ENCODE measurements at regions not wholly inside any gene's neighbourhood (a gene's known extent, or its start where the extent isn't known, plus 50 kb on each side); places are given as distances from the start of the nearest gene placed in this dataset.

DNA sequence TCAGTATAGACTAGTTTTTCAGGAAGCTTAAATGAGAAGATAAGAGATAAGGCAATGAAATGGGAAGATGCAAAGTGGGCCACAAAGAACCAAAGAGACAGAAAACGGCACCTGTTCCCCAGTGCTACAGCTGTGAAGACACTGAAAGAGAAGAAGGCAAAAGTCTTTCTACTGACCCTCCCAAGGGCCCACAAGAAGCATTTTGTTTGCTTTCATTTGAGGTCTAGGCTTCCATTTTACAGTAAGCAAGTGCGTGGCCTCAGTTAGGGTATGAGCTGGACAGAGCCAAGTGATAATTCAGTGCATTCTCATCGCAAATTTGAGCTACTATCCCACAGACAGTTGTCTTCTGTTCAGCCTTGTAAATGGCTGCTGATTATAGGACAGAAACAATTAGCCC, 53.4 kb upstream of the STK17B start:
- FAIRE-seq, result no peak

DNA sequence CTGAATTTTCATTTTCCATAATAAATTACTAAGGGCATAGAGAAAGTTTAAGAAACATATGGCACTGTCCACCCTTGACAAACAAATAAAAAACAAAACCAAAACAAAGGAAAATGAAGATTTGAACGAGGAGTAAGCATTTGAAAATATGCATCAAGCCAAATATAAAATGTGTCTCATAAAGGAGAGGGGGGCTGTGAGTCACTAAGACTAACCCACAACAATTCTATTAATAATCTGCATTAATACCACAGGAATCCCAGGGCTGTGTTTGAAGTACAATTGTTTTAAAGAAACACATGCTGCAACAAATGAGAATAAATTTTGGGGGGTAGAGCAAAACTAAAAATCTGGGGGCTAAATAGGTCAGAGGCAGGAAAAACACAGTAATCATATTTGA, 53.8 kb upstream of the STK17B start:
- no peak for TF ChIP-seq POLR2A (IDR thresholded peaks at IDR 0.05; ENCODE audit: low read depth, low read length)
- DNase-seq (ENCODE audit: insufficient read length, low spot score) (no peak), FAIRE-seq (no peak)

More for the DNA sequence above, 53.4 kb upstream of the STK17B start:
- TF ChIP-seq POLR2A (IDR thresholded peaks at IDR 0.05; ENCODE audit: low read depth, low read length), result no peak
- no peak for DNase-seq (ENCODE audit: insufficient read length, low spot score)

DNA sequence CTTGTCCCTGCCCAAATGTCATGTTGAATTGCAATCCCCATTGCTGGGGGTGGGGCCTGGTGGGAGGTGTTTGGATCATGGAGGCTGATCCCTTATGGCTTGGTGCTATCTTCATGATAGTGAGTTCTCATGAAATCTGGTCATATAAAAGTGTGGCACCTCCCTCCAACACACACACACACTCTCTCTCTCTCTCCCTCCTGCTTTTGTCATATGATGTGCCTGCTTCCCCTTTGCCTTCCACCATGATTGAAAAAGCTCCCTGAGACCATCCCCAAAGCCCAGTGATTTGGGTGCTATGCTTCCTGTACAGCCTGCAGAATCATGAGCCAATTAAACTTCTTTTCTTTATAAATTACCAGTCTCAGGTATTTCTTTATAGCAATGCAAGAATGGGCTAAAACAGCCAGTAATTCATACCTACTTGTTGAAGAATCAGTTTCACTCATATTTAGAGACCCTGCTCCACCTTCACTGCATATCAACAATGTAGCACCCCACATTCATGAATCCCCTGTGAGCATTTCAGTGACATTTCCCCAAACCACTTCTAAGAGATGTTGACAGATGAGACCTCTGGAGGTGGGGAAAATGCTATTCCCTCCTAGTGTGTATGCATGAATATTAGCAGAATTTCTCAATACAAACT, 54.8 kb upstream of the STK17B start:
- no peak for TF ChIP-seq POLR2A (IDR thresholded peaks at IDR 0.05; ENCODE audit: low read depth, low read length)
- no peak for FAIRE-seq
- no peak for DNase-seq (ENCODE audit: insufficient read length, low spot score)

DNA sequence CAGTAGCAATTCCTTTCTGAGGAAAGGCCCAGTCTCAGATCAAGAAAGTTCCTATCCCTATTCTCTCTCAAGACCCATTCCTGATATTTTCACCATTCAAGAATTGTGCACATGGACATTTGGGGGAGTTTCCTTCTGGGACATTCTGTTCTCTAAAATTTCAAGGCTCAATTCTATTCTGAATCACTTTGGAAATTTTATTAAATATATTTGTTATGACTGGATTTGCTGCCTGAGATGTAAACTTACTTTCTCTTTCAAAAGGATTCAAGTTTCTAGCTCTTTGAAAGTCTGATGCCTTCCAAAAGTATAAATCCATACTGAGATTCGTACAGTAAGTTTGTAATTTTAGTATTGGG, 55.3 kb upstream of the STK17B start:
- DNase-seq (ENCODE audit: insufficient read length, low spot score) (no peak), FAIRE-seq (no peak)
- no peak for TF ChIP-seq POLR2A (IDR thresholded peaks at IDR 0.05; ENCODE audit: low read depth, low read length)

DNA sequence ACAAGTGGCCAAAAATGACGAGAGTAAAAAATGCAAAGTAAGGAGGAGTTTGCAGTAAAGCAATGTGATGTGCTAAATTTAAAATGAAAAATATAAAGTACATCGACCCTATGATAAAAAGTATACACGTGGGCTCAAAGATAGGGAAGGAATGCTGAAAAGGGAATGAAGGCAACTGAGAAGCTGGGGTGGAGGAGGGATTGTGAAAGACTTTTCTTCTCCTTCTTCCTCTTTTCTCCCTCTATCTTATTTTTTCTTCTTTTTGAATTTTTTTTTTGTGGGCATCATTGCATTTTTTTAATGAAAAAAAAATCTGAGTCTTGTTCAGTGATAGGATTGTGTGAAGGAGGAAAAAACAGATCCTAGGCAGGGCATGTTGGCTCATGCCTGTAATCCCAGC, 57.6 kb upstream of the STK17B start:
- no peak for TF ChIP-seq POLR2A (IDR thresholded peaks at IDR 0.05; ENCODE audit: low read depth, low read length)
- DNase-seq (ENCODE audit: insufficient read length, low spot score) (no peak), FAIRE-seq (no peak)

DNA sequence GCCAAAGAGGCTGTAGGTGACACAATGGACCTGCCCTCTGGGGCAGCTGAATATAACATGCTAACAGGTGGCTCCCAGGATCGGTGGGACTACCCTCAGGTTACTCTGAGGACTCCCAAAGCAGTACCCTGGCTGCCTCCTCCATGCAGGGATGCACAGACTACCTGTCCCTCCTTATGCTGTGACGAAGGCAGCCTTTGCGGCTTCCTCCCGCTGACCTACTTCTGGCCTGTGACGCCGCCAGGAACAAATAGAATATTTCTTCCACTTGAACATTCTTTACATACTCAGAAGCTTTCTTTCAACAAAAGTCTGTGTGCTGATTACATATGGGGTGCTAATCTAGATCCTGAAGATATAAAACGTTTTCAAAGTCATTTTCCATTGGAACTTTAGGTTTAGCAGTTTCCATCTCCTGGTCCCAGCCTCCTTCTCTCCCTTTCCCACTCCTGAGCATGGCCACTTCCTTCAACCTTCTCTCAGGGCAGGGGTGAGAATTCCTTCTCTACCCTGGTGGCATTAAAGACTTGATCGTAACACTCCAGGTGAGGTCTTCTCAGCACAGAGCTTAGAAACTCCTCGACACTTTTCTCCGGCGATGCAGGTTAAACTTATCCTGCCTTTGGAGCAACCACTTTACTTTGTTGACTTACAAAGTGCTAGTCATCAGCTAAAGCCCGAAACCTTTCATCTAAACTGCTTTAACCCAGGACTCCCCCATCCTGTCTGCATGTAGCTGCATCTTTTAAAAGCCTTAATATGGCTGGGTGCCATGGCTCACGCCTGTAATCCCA, 58.9 kb upstream of the STK17B start:
- FAIRE-seq, result no peak
- TF ChIP-seq POLR2A (IDR thresholded peaks at IDR 0.05; ENCODE audit: low read depth, low read length), result no peak
- DNase-seq (ENCODE audit: insufficient read length, low spot score), result no peak

DNA sequence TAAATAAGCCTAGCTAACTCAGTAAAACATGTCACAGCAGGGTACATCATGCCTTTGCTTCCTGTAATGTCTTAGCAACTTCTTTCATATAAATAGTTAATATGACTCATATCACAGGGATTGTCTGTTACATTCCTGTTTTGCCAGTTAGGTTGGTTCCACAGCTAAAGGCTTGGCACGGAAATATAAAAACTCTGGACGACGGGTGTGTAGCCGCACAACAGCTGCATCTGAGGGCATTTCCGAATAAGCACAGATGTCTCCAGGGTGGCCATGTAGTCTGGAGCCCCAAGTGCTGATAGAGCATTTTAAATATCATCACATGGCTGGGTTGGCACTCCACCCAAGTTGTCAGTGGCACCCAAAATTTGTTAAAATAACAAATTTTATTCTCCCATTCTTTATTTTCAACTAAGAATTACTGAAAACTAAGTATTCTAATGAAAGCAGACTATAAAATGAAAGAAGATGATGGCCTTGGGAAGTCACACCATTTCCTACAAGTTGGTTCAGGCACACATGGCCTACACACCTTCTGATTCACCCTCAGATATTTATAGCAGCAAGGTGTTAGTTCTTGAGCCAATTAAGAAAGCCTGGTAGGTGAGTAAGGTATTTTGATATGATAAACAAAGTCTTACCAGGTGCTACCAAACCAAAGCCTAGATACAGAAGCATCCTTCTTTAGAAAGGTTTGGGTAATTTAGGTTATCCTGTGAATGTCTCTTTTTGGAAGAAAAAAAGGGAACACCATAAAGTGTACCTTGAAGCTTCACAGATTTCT, 61.8 kb upstream of the STK17B start:
- FAIRE-seq (peak; percentile 94), DNase-seq (ENCODE audit: insufficient read length, low spot score) (peak; percentile 45)
- no peak for TF ChIP-seq POLR2A (IDR thresholded peaks at IDR 0.05; ENCODE audit: low read depth, low read length)

DNA sequence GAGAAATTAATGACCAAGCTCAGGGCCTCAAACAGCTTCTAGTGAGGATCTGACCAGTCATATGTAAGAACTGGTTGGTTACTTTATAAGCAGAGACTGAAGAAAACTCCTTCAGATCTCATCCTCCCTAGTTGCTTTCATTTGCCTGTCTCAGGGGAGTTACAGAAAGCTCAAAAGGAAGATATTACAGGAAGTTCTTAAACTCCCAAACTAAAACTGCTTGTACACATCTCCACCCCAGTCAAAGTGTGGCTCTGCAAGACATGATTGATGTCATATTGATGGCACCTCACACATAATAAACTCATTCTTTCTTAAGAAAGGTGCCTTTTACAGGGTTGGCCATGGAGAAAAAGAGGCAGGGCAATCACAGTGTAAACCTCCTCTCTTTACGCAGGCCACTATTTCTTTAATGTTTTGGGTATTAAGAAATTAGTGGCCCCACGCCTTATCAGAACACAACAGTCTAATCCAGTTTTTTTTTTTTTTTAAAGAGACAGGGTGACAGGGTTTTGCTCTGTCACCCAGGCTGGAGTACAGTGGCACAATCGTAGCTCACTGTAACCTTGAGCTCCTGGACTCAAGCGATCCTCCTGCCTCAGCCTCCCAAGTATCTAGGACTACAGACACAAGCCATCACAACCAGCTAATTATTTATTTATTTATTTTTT, 62.6 kb upstream of the STK17B start:
- TF ChIP-seq POLR2A (IDR thresholded peaks at IDR 0.05; ENCODE audit: low read depth, low read length), result no peak
- DNase-seq (ENCODE audit: insufficient read length, low spot score) (no peak), FAIRE-seq (no peak)

DNA sequence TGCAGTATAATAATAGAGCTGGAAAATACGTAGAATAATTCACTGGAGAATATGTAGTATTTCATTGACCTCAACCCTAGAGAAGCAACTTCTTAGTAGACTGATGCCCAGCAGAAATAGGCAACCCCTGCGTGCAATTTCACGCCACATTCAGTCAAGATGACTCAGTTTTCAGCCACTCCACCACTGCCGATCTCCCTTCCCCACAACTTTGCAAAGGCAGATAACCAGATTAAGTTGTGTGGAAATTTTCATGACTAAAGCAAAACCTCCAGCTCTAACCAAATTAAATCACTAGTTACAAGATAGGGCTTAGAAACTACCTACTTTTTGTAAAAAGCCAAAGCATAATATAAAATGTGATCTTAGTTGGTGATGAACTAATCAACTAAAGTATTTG, 63.3 kb upstream of the STK17B start:
- DNase-seq (ENCODE audit: insufficient read length, low spot score), result no peak
- FAIRE-seq, result peak; percentile 69
- no peak for TF ChIP-seq POLR2A (IDR thresholded peaks at IDR 0.05; ENCODE audit: low read depth, low read length)

DNA sequence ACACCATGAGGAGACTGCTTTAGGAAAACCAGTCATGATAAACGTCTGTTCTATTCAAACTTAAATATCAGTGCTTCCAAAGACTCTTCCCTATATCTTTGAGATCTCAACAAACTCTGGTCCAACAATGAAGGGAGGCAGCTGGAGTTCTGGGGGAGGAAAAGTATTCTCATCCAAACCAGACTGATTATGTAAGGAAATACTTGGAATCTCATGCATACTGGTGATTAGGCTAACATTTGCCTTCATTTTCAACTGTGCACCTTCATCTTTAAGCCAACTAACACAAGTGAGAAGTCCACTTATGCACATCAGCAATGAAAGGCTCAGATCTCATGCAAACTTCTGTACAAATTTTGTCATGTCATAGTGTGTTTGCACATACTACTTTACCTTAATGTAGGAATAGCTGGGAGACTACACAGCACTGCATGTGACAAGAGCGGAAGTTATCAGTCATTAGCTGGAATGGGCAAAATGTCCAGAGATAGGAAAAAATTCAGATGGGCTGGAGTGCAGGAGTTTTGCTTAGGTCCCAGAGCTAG, 67.5 kb upstream of the STK17B start:
- no peak for TF ChIP-seq POLR2A (IDR thresholded peaks at IDR 0.05; ENCODE audit: low read depth, low read length)
- peak; percentile 15 for FAIRE-seq

DNA sequence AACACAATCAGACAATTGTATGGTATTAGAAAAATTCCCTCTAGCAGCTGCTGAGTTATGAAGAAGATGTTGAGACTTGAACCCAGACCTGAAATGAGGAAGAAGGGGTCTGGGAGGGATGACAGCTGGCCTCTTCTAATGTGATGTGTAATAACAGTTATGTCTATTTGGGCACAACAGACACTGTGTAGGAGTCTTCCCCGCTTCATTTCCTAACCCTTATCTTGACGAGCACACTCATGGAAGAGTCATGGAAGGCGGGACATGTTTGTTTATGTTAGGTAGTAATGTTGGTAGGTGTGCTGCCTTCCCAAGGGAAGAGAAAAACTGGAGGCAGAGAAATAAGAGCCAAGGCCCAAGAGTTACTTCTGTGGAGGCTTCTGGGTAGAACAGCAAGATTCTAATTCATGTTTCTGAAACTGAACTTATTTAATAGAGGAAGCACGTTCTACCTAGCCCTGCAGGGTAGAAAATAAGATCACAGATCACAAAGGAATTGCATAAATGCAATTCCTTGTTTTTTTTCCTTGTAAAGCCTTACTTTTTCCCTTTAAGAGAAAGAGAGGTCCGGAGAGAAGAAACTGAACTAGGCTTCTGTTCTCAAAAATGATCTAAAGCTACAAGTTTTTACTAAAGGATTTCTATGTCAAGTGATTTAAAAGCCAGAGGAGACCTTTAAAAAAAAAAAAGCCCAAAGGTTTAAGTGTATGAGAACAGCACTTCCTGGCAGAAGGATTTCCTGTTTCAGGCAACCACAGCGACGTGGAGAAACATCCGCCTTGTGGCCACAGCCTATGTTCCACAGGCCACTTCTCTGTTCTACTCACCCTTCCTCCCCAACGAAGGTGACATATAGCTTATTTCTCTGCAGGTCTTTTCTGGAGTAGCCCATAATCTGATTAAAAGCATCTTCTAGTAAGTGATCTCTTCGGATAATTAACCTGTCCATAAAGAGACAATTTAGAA, 68.5 kb upstream of the STK17B start:
- no peak for TF ChIP-seq POLR2A (IDR thresholded peaks at IDR 0.05; ENCODE audit: low read depth, low read length)
- DNase-seq (ENCODE audit: insufficient read length, low spot score), result no peak
- peak; percentile 98 for FAIRE-seq

More for the DNA sequence above, 67.5 kb upstream of the STK17B start:
- no peak for DNase-seq (ENCODE audit: insufficient read length, low spot score)

DNA sequence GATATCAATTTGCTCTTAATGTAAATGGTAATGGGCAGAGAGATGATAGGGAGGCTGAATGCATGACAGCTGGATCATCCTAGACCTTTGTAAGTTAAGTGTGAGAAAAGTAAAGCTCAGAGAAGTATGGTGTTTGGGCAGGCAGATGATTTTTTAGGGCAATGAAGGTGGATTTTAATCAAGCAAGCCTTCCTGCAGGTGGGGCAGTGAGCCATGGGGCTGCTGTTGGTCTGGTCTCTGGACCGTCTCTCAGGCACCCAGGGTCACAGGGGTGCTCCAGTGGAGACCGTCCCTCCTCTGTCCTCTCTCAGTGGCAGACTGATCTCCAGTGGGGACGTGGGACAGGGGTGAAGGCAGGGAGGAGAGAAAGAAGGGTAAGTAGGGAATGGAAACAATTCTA, 69.8 kb upstream of the STK17B start:
- no peak for FAIRE-seq
- TF ChIP-seq POLR2A (IDR thresholded peaks at IDR 0.05; ENCODE audit: low read depth, low read length), result no peak
- no peak for DNase-seq (ENCODE audit: insufficient read length, low spot score)

Data from H54 (cell line).